Sciatic nerve (tissue), 2 donors: ENCODE measurements at regions not wholly inside any gene's neighbourhood (a gene's known extent, or its start where the extent isn't known, plus 50 kb on each side); places are given as distances from the start of the nearest gene placed in this dataset.

ENCODE experiments used
- ATAC-seq: fragments of 200-7000 bp; cut with Tn5 transposase; one replicate; pipeline ENCODE4 v1.9.1; 2020; ENCODE audit warnings: mild to moderate bottlenecking, moderate library complexity
- DNase-seq: peaks from one replicate; pipeline ENCODE4 v3.0.0-alpha.2; 2020; ENCODE audit warnings: low spot score
- intact Hi-C: fragments of 100-400 bp; cut with DNase I; formaldehyde crosslinking; loops from one replicate; pipeline ENCODE4 v1.14.2; 2022
- donor health status: DM: no; HTN: no; CAD: no.
- donor health status: DM: no; HTN: no; CAD: no.

- DNase-seq (peak; percentile 36), ATAC-seq (no peak)
- intact Hi-C loops = no loop called here
These were observed 61.1 kb upstream of the IQSEC1 start for GRCh38 chr3:13134166-13134878.

- intact Hi-C loops = no loop called here
- DNase-seq = peak; percentile 40
- no peak for ATAC-seq
These were observed 60.3 kb upstream of the IQSEC1 start for GRCh38 chr3:13133471-13133981.

GRCh38 chr3:13132731-13133410, 59.6 kb upstream of the IQSEC1 start:
- intact Hi-C loops = no loop called here
- ATAC-seq (no peak), DNase-seq (no peak)

- DNase-seq (no peak), ATAC-seq (no peak)
- intact Hi-C loops = no loop called here
These were observed 59.1 kb upstream of the IQSEC1 start for GRCh38 chr3:13132281-13132680.

- no peak for ATAC-seq
- intact Hi-C loops = no loop called here
- no peak for DNase-seq
These were observed 57.4 kb upstream of the IQSEC1 start for GRCh38 chr3:13130464-13131193.

GRCh38 chr3:13125092-13126015, 52.1 kb upstream of the IQSEC1 start:
- no peak for DNase-seq
- ATAC-seq = no peak
- intact Hi-C loops = no loop called here

- intact Hi-C loops = no loop called here
- DNase-seq (no peak), ATAC-seq (no peak)
These were observed 51.4 kb upstream of the IQSEC1 start for GRCh38 chr3:13124631-13125030.

- DNase-seq = no peak
- ATAC-seq = no peak
- intact Hi-C loops = no loop called here
These were observed 50.5 kb upstream of the IQSEC1 start for GRCh38 chr3:13123765-13124164.

GRCh38 chr3:13123013-13123654, 49.9 kb upstream of the IQSEC1 start:
- DNase-seq (no peak), ATAC-seq (no peak)
- intact Hi-C loops = no loop called here
